Activated CD4-positive, alpha-beta T cell treated with anti-CD3 and anti-CD28 coated beads for 36 hours (primary cell): ENCODE measurements at regions not wholly inside any gene's neighbourhood (a gene's known extent, or its start where the extent isn't known, plus 50 kb on each side); places are given as distances from the start of the nearest gene placed in this dataset.

Source experiments
- ATAC-seq: fragments of 200-7000 bp; cut with Tn5 transposase; one replicate; pipeline ENCODE4 v1.10.0; 2021; ENCODE audit warnings: mild to moderate bottlenecking, moderate library complexity
- CTCF ChIA-PET: fragments of 350-600 bp; sonication (Branson Sonifier 250); formaldehyde crosslinking; loops from one replicate; lab custom pipeline; 2021; ENCODE audit warnings: antibody characterized with exemption; lab: Charles Lee
- POLR2A ChIA-PET: fragments of 350-600 bp; sonication (Branson Sonifier 250); formaldehyde crosslinking; loops from one replicate; lab custom pipeline; 2021; ENCODE audit warnings: antibody characterized with exemption, inconsistent platforms; lab: Charles Lee
- DNase-seq: peaks from one replicate; pipeline ENCODE4 v3.0.0-alpha.2; 2020
- H3K27ac Mint-ChIP-seq: one replicate; pipeline ENCODE4 v1.8.0; 2021; ENCODE audit warnings: mixed read lengths
- H3K27me3 Mint-ChIP-seq: one replicate; pipeline ENCODE4 v1.8.0; 2021; ENCODE audit warnings: mixed read lengths
- H3K36me3 Mint-ChIP-seq: one replicate; pipeline ENCODE4 v1.8.0; 2021; ENCODE audit warnings: low read depth, mixed read lengths
- H3K4me1 Mint-ChIP-seq: one replicate; pipeline ENCODE4 v1.8.0; 2021; ENCODE audit warnings: mixed read lengths
- H3K4me3 Mint-ChIP-seq: one replicate; pipeline ENCODE4 v1.8.0; 2021; ENCODE audit warnings: mild to moderate bottlenecking, moderate library complexity, mixed read lengths
- H3K9me3 Mint-ChIP-seq: one replicate; pipeline ENCODE4 v1.8.0; 2021; ENCODE audit warnings: low read depth, mixed read lengths
- intact Hi-C, 2 experiments: fragments of 100-400 bp; cut with DNase I in 1 of 2; cut with micrococcal nuclease in 1 of 2; formaldehyde crosslinking; loops; one replicate each; pipeline versions ENCODE4 v1.14.2 to v1.15.1; 2022 to 2024; cut with DNase I, micrococcal nuclease

GRCh38 chr11:87422566-87422965 is 384.8 kb downstream of the TMEM135 start:
- intact Hi-C loops, result loop anchor here in 1 of 2 experiments (5.0 kb wide), 1 partner anchor 445 kb away; no protein-coding TSS in a partner anchor
- no peak for ATAC-seq
- POLR2A ChIA-PET, result no interaction called here
- CTCF ChIA-PET, result interaction anchor here (0.6 to 4.8 kb wide), 6 partner anchors 26 to 483 kb away, joined by 3 to 34 read pairs (median 6); no protein-coding TSS in a partner anchor
- Mint-ChIP-seq H3K4me3 (no peak overlapping the region), H3K27ac (no peak overlapping the region), H3K27me3 (peaks cover 3% of the 10 kb centered on the region), H3K9me3 (no peaks in the 10 kb centered on the region), H3K4me1 (no peaks in the 10 kb centered on the region), H3K36me3 (no peaks in the 10 kb centered on the region)
- DNase-seq, result no peak

GRCh38 chr11:87421422-87421821 is 383.7 kb downstream of the TMEM135 start:
- no peak overlapping the region for H3K27ac Mint-ChIP-seq
- no peaks in the 10 kb centered on the region for H3K9me3 Mint-ChIP-seq
- POLR2A ChIA-PET, result no interaction called here
- intact Hi-C loops, result loop anchor here (1.0 to 5.0 kb wide), 4 partner anchors 69 to 551 kb away; no protein-coding TSS in a partner anchor
- H3K4me1 Mint-ChIP-seq, result no peaks in the 10 kb centered on the region
- H3K4me3 Mint-ChIP-seq, result no peak overlapping the region
- CTCF ChIA-PET, result interaction anchor here (0.6 to 5.5 kb wide), 24 partner anchors 9 to 482 kb away, joined by 3 to 81 read pairs (median 4); no protein-coding TSS in a partner anchor
- H3K27me3 Mint-ChIP-seq, result peaks cover 3% of the 10 kb centered on the region
- ATAC-seq (peak; percentile 81), DNase-seq (peak; percentile 13)
- no peaks in the 10 kb centered on the region for H3K36me3 Mint-ChIP-seq

GRCh38 chr11:87417951-87418350 is 380.2 kb downstream of the TMEM135 start:
- intact Hi-C loops, result no loop called here
- Mint-ChIP-seq H3K27me3 (peaks cover 3% of the 10 kb centered on the region), H3K9me3 (no peaks in the 10 kb centered on the region), H3K4me3 (no peak overlapping the region), H3K4me1 (no peaks in the 10 kb centered on the region), H3K36me3 (no peaks in the 10 kb centered on the region), H3K27ac (no peak overlapping the region)
- DNase-seq, result no peak
- CTCF ChIA-PET, result interaction anchor here (0.9 to 5.5 kb wide), 4 partner anchors 30 to 478 kb away, joined by 3 to 81 read pairs (median 3); no protein-coding TSS in a partner anchor
- ATAC-seq, result no peak
- POLR2A ChIA-PET, result no interaction called here

- no peaks in the 10 kb centered on the region for H3K9me3 Mint-ChIP-seq
Measured at GRCh38 chr11:87405843-87406242, 368.1 kb downstream of the TMEM135 start.

GRCh38 chr11:87405356-87405755 is 367.6 kb downstream of the TMEM135 start:
- Mint-ChIP-seq H3K4me3 (no peak overlapping the region), H3K9me3 (no peaks in the 10 kb centered on the region), H3K27me3 (peaks cover 3% of the 10 kb centered on the region), H3K36me3 (no peaks in the 10 kb centered on the region), H3K27ac (no peak overlapping the region), H3K4me1 (no peaks in the 10 kb centered on the region)
- ATAC-seq, result no peak
- intact Hi-C loops, result no loop called here
- CTCF ChIA-PET, result no interaction called here
- DNase-seq, result no peak
- POLR2A ChIA-PET, result no interaction called here

More at GRCh38 chr11:87405843-87406242, 368.1 kb downstream of the TMEM135 start:
- Mint-ChIP-seq H3K27me3 (no peaks in the 10 kb centered on the region), H3K27ac (no peak overlapping the region), H3K4me3 (no peak overlapping the region), H3K36me3 (no peaks in the 10 kb centered on the region), H3K4me1 (no peaks in the 10 kb centered on the region)
- ChIA-PET CTCF (no interaction called here), POLR2A (no interaction called here)
- ATAC-seq, result no peak
- intact Hi-C loops, result no loop called here
- no peak for DNase-seq

GRCh38 chr11:87401653-87402052 is 363.9 kb downstream of the TMEM135 start:
- DNase-seq (no peak), ATAC-seq (no peak)
- Mint-ChIP-seq H3K27me3 (peaks cover 8% of the 10 kb centered on the region), H3K4me1 (no peaks in the 10 kb centered on the region), H3K9me3 (no peaks in the 10 kb centered on the region), H3K4me3 (no peak overlapping the region), H3K27ac (no peak overlapping the region), H3K36me3 (no peaks in the 10 kb centered on the region)
- ChIA-PET CTCF (interaction anchor here (0.7 kb wide), 1 partner anchor 41 kb away, joined by 4 read pairs; no protein-coding TSS in a partner anchor), POLR2A (no interaction called here)
- intact Hi-C loops, result no loop called here

- Mint-ChIP-seq H3K4me1 (no peaks in the 10 kb centered on the region), H3K27me3 (peaks cover 8% of the 10 kb centered on the region), H3K36me3 (no peaks in the 10 kb centered on the region), H3K9me3 (no peaks in the 10 kb centered on the region), H3K4me3 (no peak overlapping the region), H3K27ac (no peak overlapping the region)
- intact Hi-C loops, result no loop called here
- POLR2A ChIA-PET, result no interaction called here
- ATAC-seq (no peak), DNase-seq (no peak)
- CTCF ChIA-PET, result interaction anchor here (0.7 to 1.0 kb wide), 2 partner anchors 22 to 688 kb away, joined by 3 read pairs; no protein-coding TSS in a partner anchor
Measured at GRCh38 chr11:87399341-87399740, 361.6 kb downstream of the TMEM135 start.

- DNase-seq (no peak), ATAC-seq (no peak)
- H3K36me3 Mint-ChIP-seq, result no peaks in the 10 kb centered on the region
- H3K27ac Mint-ChIP-seq, result no peak overlapping the region
- CTCF ChIA-PET, result interaction anchor here (0.7 kb wide), 1 partner anchor 688 kb away, joined by 3 read pairs; no protein-coding TSS in a partner anchor
- POLR2A ChIA-PET, result interaction anchor here (0.7 kb wide), 1 partner anchor 412 kb away, joined by 4 read pairs; no protein-coding TSS in a partner anchor
- intact Hi-C loops, result no loop called here
- no peak overlapping the region for H3K4me3 Mint-ChIP-seq
- peaks cover 8% of the 10 kb centered on the region for H3K27me3 Mint-ChIP-seq
- H3K4me1 Mint-ChIP-seq, result no peaks in the 10 kb centered on the region
- H3K9me3 Mint-ChIP-seq, result no peaks in the 10 kb centered on the region
Measured at GRCh38 chr11:87398931-87399330, 361.2 kb downstream of the TMEM135 start.

- Mint-ChIP-seq H3K9me3 (no peaks in the 10 kb centered on the region), H3K4me3 (no peak overlapping the region), H3K36me3 (no peaks in the 10 kb centered on the region), H3K27me3 (peaks cover 8% of the 10 kb centered on the region), H3K27ac (no peak overlapping the region), H3K4me1 (no peaks in the 10 kb centered on the region)
- DNase-seq, result no peak
- ChIA-PET POLR2A (no interaction called here), CTCF (interaction anchor here (1.1 kb wide), 1 partner anchor 24 kb away, joined by 6 read pairs; no protein-coding TSS in a partner anchor)
- intact Hi-C loops, result no loop called here
- ATAC-seq, result no peak
Measured at GRCh38 chr11:87397011-87397865, 359.5 kb downstream of the TMEM135 start.

GRCh38 chr11:87394924-87395323 is 357.2 kb downstream of the TMEM135 start:
- no peaks in the 10 kb centered on the region for H3K36me3 Mint-ChIP-seq

GRCh38 chr11:87392665-87393064 is 354.9 kb downstream of the TMEM135 start:
- CTCF ChIA-PET, result no interaction called here
- Mint-ChIP-seq H3K4me3 (no peak overlapping the region), H3K9me3 (peaks cover 4% of the 10 kb centered on the region), H3K4me1 (no peaks in the 10 kb centered on the region), H3K36me3 (no peaks in the 10 kb centered on the region), H3K27me3 (peaks cover 8% of the 10 kb centered on the region), H3K27ac (no peak overlapping the region)
- DNase-seq, result no peak
- POLR2A ChIA-PET, result no interaction called here
- intact Hi-C loops, result no loop called here
- no peak for ATAC-seq

More at GRCh38 chr11:87394924-87395323, 357.2 kb downstream of the TMEM135 start:
- ATAC-seq, result no peak
- intact Hi-C loops, result no loop called here
- ChIA-PET POLR2A (no interaction called here), CTCF (no interaction called here)
- no peak overlapping the region for H3K4me3 Mint-ChIP-seq
- no peaks in the 10 kb centered on the region for H3K9me3 Mint-ChIP-seq
- DNase-seq, result no peak
- peaks cover 5% of the 10 kb centered on the region for H3K27me3 Mint-ChIP-seq
- H3K4me1 Mint-ChIP-seq, result no peaks in the 10 kb centered on the region
- no peak overlapping the region for H3K27ac Mint-ChIP-seq
